ENCODE measurements at regions not wholly inside any gene's neighbourhood (a gene's known extent, or its start where the extent isn't known, plus 50 kb on each side); places are given as distances from the start of the nearest gene placed in this dataset.
A peak's percentile ranks its signal among the peaks of the same experiment; 100 is the strongest.

- TF ChIP-seq CEBPB (IDR thresholded peaks at IDR 0.05) (no peak), EP300 (IDR thresholded peaks at IDR 0.05; ENCODE audit: borderline replicate concordance) (no peak), TAF1 (IDR thresholded peaks at IDR 0.05; ENCODE audit: low read depth) (no peak), USF1 (IDR thresholded peaks at IDR 0.05) (no peak), FOXM1 (IDR thresholded peaks at IDR 0.05; ENCODE audit: borderline replicate concordance, low read depth) (no peak), MAX (IDR thresholded peaks at IDR 0.05) (no peak), REST (IDR thresholded peaks at IDR 0.05; ENCODE audit: low read depth) (no peak), YY1 (IDR thresholded peaks at IDR 0.05; ENCODE audit: low read depth) (no peak), RAD21 (IDR thresholded peaks at IDR 0.05; ENCODE audit: low read depth) (peak; percentile 87), EGR1 (IDR thresholded peaks at IDR 0.05) (no peak), CREB1 (IDR thresholded peaks at IDR 0.05; ENCODE audit: low read depth) (no peak), TEAD4 (IDR thresholded peaks at IDR 0.05) (peak; percentile 50; the same call in 1 of the 2 replicates)
Observed at GRCh38 chr6:2353412-2354137, 108.2 kb upstream of the GMDS start.
